HG02623 (cell line): ENCODE measurements at regions not wholly inside any gene's neighbourhood (a gene's known extent, or its start where the extent isn't known, plus 50 kb on each side); places are given as distances from the start of the nearest gene placed in this dataset.

Experiments
- ATAC-seq: cut with Tn5 transposase; IDR thresholded peaks from one replicate; pipeline ENCODE4 v1.9.1; 2021; ENCODE audit warnings: moderate library complexity; ENCODE audit not compliant: unreplicated experiment

- ATAC-seq = no peak
These were observed 2126.9 kb upstream of the CELF4 start for GRCh38 chr18:39692367-39693015.

DNA sequence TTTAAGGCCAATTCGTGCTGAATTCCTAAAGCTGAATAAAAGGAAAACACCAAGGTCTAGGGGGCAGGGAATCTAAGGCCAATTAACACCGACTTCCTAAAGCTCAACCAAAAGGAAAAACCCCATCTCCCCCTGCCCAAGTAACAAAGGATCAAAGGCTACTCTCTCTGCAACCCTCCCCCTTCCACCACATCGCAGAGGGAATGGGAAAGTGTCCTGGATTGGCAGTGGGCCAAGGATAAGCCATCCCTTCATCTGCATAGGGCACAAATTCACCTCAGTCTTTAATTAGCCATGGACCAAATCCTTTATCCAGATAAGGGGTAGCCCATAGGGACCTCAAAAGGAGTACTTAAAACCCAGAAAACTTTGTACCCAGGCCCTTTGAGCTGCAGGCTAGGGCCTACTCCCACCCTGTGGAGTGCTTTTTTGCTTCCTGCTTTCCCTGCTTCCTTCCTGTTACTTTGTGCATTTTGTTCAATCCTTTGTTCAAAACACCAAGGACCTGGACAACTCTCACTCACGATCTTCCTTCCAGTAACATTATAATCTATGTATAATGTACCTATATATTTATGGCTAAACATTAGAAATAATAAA is 2119.8 kb upstream of the CELF4 start:
- no peak for ATAC-seq

- ATAC-seq = no peak
These were observed 2115.5 kb upstream of the CELF4 start for GRCh38 chr18:39681061-39681460.

DNA sequence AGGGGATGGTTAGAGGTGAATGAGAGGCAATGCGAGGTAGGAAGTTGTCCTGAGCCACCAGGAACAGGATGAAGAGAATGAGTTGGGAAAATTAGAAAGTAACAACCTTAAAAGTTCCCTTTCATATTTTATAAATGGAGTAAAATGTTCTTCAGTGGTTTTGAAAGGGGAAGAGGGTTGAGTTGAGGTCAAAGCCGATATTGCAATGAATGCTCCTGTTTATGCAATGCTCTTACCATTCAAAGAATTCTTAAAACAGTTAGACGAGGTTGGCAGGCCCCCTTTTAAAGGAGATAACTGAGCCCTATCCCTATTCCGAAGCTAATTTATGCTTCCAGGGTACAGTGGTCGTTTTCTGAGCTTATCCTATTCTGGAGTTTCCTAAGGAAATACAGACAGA is 2110.3 kb upstream of the CELF4 start:
- ATAC-seq = no peak

DNA sequence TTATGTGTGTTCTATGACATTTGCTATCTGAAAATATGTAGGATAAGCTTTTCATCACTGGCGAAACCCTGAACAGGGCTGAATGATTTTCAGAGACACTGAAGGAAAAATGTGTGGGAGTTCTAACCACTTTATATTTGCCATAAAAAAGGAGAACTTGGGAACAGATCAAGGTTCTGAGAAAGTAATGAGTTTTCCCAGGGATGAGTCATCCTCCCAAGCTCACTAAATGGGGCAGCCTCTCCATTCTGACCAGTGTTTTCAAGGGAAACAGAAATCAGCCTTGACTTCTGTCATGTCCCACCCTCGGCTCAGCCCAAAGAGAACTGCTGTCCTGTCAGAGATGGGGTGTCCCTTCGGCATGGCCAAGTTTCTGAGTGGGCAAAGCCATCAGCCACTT is 2109.8 kb upstream of the CELF4 start:
- no peak for ATAC-seq

GRCh38 chr18:39672171-39672570 is 2106.6 kb upstream of the CELF4 start:
- no peak for ATAC-seq

DNA sequence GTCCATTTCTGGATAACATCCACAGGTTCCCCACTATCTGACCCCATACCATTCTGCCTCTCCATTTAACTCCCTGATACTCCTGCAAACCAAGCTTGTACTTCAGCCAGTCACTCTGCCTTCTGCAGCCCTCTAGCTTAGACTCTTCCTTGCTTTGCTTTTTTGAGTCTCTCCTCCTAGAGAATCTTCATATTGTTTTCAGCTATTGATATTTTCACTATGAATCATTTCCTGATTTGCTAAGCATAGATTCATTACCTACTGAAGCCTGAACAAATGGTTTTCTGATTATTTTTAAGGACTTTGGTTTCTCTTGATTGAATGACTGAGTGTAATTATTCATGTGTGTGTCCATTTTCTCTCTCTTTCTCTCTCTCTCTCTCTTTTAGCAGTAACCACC is 2102.3 kb upstream of the CELF4 start:
- ATAC-seq = no peak

- ATAC-seq = no peak
These were observed 2100.9 kb upstream of the CELF4 start for GRCh38 chr18:39666541-39666940.

DNA sequence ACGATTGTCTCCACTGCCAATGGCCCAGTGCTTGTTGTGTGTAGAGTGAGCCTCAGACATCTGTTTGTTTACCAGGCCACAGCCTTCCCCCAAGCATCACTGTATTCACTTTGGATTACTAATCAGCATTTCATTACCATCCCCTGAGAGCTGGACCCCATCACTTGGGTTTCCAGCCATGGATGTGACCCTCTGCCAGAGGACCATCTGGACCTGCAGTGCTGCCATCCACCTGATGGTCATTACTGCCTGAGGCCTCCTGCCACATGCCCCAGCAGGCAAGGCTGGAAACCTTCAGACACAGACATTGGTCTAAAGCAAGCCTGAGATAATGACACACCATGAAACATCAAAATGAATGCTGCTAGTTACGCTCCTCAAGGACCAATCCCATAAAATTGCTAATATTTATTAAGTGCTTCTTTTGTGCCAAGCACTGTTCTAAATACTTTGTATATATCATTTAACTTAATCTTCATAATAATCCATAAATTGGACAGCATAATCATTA is 2096.3 kb upstream of the CELF4 start:
- ATAC-seq = no peak

DNA sequence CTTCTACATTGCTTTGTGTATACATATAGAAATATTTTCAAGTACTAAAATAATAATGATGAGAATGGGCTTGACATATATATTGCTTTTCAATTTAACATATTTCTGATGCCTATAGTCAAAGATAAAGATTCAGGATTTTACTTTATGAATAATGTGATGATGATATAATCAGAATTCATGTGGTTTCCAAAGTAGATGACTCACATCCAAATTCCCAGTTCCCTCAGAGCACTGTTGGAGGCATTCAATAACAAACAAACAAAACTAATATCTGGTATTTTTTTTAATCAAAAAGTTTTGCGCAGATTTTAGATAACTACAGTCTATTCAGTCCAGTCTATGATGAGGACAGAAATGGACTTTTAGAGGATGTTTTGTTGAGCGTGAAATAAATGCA is 2094.5 kb upstream of the CELF4 start:
- no peak for ATAC-seq

GRCh38 chr18:39655341-39655740 is 2089.7 kb upstream of the CELF4 start:
- ATAC-seq = no peak

DNA sequence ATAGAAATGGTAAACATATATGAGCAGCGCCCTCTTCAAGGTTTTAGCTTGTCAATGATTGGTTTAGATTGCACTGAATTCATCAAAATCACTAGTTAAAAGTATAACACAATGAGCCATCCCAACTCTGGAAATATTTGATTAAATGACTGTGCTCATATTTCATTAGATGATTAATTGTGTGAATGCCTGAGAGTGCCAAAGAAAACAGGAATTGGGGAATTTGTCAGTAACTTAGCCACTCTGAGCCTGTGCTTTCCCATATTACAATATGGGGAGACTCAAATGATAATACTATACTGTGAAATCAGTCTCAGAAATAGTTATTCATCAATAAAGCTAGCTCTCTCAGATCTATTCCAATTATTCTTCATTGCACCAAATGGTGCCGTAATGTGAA is 2087.6 kb upstream of the CELF4 start:
- ATAC-seq = no peak

- no peak for ATAC-seq
These were observed 2083.0 kb upstream of the CELF4 start for GRCh38 chr18:39648616-39649015.

- ATAC-seq = no peak
These were observed 2082.3 kb upstream of the CELF4 start for GRCh38 chr18:39647627-39648534.

DNA sequence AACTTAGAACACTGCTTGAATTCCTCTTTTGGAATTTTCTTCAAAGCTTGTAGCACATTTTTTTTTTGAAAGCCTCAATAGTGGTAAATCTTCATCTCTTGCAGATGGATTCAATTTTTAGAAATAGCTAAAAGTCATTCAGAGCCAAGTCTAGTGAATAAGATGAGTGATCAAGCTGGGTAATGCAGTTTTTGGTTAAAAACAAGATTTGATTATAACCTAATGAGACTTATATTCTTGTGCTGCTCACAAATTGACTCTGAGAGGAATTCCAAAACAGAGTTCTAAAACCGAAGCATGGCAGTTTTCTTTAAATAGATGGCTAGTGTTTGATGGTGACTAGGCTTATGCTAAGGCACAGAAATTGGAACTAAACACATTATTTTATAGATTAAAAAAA is 2072.6 kb upstream of the CELF4 start:
- no peak for ATAC-seq

GRCh38 chr18:39636931-39637330 is 2071.3 kb upstream of the CELF4 start:
- ATAC-seq = no peak

- ATAC-seq = no peak
These were observed 2070.4 kb upstream of the CELF4 start for GRCh38 chr18:39635966-39636365.

DNA sequence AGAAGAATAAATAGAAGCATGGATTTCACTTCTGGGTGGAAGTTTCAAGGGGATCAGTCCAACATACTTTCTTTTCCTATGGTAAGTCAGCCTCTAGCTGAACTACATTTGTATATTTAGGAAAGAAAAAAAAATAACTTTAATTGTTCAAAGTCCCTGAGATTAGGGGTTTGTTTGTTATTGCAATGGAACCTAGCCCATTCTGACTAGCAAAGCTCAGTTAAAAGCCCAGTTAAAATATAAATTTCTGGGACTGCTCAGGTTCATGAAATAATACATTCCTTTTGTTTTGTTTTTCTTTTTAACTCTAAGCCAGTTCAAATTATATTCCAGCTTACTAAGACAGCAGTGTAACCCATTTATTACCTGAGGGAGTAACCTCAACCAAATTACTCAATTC is 2069.6 kb upstream of the CELF4 start:
- no peak for ATAC-seq

GRCh38 chr18:39627936-39628335 is 2062.3 kb upstream of the CELF4 start:
- no peak for ATAC-seq

GRCh38 chr18:39624961-39625360 is 2059.4 kb upstream of the CELF4 start:
- no peak for ATAC-seq

DNA sequence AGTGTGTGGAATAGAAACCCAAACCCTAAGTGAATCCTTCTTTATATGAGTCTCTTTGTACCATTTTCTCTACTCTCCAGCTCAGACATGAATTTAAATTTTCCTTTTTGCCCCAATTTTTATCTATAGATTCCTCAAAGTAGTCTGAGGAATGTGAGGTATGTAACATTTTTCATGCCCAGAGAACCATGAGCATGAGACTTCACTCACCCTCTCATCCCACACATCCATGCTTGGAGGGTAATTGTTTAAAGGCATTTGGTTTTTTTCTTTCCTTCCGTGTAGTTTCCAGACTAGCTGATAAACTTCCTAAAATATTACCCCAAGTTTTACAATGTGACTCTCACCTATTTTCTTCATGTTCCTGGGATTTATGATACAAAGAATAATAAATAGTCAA is 2056.8 kb upstream of the CELF4 start:
- no peak for ATAC-seq
